Superior temporal gyrus (tissue), 1 donor: ENCODE measurements at regions not wholly inside any gene's neighbourhood (a gene's known extent, or its start where the extent isn't known, plus 50 kb on each side); places are given as distances from the start of the nearest gene placed in this dataset.

Experiments
- DNase-seq: peaks from one replicate; pipeline ENCODE4 v3.0.0-alpha.2; 2016; ENCODE audit errors: extremely low spot score

DNA sequence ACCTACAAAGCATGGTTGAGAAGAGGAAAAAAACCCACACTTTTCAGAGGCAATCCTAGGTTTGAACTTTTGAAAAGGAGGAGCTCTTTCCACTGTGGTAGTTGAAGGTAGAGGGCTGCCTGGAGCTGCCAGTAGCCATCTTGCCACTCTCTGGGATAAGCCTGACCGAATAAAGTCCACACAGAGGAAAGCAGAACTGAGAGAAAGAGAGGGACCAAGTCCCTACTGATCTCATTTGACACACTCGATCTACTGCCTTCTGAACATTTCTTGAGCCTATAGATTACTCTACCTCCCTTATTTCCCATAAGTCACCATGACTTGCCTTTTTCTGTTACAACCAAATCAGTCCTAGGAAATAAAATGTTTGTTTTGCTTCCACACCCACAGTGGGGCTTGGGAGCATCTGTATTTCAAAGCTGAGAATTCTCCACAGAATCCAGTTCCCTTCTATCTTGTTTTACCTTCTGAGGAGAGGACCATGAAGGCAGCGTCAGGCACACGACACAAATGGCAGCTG, 147.0 kb upstream of the PTPRK start:
- no peak for DNase-seq

DNA sequence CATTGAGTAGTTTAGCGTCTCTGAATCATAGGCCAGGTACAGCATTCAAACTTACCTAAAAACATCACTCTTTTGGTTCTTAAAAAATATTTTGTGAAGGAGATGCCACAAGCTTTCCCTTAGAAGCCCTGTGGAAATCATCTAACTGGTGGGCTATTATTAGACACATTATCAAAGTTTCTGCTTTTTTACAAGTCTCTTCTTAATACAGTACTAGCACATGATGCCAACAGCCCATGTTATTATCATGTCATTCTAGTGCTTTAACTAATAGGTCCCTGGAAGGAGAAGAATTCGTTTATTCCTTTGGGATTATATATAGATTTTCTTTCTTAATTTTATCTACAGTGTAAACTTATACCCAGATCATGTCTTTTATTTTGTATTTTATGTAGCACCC, 146.0 kb upstream of the PTPRK start:
- no peak for DNase-seq

DNA sequence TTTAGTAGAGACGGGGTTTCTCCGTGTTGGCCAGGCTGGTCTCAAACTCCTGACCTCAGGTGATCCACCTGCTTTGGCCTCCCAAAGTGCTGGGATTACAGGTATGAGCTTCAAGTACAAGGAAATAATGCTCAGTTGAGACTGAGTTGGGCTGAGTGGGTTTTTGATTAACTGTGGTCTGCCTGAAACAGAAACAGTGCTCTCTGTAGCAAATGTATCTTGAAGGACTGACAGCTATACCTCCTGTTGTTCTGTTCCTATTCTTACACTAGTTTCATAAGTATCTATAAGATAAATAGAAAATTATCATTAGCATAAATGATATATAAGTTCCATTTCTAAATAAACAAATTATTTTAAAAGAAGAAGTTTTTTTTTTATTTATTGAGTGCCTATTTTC, 142.8 kb upstream of the PTPRK start:
- DNase-seq: no peak

DNA sequence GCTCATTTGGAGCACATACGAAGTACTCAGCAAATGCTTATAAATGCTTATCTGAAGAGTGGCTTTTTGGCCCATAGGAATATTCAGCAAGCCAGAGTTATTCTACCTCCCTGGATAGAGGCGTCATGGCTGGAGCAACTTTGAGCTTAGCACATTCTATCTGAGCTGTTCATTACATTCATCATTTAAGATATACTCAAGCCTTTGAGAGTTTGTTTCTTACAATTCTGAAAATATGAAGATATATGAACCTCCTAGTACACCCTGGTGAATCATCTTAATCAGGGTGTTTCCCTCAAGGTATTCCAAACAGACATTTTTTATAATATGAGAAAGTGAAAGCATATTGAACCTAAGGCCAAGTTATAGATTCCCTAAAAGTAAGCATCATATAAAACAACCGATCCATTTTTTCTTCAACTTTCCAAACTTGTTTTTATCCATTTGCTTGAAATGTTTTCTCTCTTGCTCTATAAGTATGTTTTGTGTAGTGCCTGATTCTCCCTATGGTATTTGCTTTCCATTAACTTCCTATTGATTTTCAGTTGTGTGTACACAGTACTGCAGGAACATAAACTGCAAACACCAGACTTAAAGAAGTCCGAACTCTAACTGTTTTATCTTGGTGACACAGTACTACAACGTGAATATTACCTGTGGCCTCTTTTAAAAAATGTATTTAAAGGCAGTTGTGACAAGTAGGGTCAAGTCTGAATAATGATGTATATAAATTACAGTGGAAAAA, 139.7 kb upstream of the PTPRK start:
- DNase-seq: no peak

DNA sequence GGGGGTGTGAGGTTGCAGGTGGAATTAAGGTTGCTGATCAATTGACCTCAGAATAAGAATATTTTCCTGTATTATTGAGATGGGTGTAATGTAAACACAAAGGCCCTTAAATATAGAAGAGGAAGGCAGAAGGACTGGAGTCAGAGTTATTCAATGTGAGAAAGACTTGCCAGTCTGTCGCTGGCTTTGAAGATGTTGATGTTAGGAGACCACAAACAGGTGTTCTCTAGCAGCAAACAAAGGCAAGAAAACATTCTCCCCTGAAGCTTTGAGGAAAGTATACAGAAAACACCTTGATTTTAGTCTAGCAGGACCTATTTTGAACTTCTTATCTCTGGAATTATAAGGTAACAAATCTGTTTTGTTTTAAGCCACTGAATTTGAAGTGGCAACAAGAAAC, 138.9 kb upstream of the PTPRK start:
- DNase-seq: no peak

DNA sequence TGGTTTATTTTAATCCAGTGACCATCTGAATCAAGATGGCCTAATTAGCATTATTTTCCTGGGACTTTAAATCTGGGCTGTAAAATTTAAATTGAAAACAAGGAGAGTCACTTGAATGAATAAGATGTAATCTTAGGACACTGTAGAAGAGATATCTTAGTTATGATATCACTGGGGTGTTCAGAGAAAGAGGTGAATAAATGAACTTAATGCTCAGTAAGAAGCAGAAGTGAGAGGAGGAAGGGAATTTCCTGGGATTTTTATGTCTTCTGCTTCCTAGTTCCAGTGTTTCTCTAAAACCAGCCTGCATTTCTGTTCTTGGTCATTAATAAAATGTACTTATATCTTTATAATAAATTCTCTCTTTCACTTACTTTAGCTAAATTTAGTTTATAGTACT, 136.8 kb upstream of the PTPRK start:
- no peak for DNase-seq

DNA sequence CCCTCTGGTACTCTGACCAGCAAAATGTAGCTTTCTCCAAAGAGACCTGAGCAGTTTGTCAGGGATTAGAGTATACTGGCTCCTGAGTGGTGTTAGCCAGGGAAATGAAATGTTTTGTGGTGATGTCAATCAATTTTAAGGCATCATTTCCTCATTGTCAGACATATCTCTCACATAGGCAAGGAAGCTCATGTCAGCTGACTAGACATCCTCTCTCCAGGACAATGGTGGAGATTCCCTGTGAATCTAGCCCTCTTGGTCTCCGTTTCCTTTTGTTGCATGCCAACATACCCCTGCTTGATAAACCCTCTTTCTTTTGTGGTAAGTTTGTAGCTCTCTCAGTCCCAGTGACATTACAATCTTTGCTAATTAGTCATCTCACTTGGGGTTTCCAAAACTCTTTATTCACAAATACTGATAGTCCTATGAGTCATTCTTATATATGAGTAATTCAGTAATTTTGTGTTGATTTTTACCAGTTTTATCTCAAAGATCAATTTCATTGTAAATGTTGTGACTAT, 135.6 kb upstream of the PTPRK start:
- no peak for DNase-seq

DNA sequence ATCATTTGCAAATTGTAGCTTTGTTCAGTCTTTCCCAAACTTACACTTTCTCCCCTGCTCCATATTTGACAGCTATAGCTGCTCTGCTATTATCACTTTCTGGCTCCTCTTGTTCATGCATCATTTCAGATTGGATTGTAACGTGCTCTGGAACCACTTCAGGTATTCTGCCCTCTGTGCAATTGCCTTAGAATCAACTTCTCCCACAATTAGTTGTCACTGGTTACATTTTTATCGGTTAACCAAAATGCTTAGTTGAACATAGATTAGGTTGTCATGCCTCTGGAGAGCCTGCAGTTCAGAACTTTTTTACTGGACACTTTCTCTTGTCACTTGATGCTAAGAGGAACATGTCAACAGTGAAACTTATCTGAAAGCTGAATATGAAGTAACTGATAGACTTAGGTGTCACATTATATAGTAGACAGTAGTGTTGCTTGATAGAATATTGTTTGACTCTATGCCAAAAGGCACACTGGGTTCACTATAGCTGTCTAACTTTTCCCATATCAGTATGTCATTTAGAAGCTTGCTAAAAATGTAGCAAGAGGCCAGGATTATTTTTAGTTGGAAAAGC, 127.7 kb upstream of the PTPRK start:
- DNase-seq: no peak

DNA sequence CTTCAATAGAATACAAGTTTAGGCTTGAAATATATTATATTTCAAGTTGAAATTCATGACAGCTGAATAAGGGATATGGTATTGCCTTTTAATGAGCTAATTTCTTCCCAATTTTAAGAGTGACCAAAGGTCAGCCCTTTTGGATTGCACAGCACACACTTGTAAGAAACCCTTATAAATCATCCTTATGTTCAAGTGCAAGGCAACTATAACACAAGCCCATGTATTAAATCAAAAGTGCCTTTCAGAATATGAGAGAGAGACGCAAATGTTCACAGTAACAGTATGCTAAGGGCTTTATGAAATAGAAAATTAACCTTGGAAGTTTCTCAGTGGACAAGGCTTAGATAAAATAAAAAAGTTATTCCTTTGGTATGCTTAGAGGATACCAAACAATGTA, 121.7 kb upstream of the PTPRK start:
- DNase-seq: no peak

DNA sequence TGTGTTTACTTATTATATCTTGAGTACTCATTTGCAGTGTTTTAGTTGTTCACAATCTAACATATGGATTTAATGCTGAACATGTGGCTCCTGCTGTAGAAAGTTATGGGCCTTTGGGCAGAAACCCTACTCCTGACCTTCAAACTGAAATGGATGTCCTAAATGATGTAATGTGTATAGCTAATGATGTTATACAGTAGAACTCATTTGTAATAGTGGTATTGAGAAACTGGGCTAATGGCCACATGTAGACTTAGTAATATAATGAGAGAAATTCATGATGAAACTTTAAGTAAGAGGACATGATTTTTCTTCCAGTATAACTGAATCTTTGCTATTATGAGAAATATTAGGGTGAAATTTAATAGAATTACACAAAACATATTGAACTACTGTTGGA, 121.3 kb upstream of the PTPRK start:
- no peak for DNase-seq

DNA sequence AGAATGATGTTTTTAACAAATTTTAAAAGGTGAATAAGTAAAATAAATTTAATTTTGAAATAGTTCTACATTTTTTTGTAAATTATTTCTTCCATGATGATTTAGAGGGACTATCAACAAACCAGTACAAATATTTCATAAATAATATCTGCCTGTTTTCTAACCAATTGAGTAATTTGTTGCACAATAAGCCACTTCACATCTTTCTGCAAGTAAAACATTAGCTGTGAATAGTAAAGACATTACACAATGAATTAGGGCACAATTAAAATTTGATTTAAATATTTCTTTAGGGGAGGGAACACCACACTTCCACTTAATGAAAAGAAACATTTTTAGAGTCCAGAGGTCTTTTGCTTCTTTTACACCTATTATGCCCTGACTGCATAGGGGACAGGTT, 118.4 kb upstream of the PTPRK start:
- DNase-seq: no peak

DNA sequence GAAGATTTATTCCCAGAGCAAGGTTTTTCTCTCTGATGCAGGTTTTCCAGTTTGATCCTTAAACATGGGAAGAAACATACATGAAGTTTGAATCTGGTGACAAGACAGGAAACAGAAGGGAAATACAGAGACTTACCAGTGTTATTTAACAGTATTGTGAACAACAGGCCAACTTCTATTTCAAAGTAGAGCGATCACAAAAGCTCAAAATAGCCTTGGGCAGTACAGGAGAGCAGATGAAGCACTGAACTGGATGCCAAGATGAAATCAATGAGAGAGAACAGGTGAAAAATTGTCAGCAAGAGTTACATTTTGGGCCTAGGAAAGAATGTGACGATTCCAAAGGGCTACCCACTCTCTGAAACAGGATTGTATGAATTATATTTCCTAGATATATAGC, 114.8 kb upstream of the PTPRK start:
- DNase-seq: no peak

DNA sequence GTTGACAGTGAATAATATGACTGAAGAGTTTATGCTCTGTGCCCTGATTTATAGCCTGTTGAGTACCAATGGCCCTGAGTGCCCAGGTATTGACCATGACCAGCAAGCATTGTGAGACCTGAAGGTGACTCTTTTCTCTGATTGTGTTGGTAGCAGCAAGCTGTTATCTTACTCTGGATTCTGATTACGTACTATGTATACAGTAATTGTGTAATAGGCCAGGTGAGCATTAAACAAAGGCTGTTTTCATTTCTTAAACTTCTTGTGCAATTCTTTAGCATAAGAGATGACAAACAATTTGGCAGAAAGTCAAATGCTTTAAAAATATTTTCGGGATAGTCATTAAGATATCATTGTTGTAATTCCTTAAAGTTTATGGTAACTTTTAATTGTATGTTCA, 111.7 kb upstream of the PTPRK start:
- DNase-seq: no peak

DNA sequence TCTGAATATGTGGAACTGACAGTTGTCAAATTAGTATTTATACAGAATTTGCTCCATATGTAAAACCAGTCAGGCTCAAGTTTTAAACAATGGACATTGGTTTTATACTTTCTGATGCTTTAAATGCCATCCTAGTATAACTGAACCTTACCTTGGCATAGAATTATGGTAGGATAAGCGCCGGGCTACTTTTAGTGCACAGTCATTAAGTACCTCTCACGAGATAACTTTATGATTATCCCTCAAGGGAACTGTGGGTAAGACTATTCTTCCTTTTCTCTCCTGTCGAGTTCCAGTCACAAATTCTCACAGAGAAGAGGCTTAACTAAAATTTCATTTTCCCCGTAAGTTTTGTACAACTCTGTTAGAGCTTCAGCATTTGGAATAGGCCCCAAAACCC, 110.6 kb upstream of the PTPRK start:
- no peak for DNase-seq

DNA sequence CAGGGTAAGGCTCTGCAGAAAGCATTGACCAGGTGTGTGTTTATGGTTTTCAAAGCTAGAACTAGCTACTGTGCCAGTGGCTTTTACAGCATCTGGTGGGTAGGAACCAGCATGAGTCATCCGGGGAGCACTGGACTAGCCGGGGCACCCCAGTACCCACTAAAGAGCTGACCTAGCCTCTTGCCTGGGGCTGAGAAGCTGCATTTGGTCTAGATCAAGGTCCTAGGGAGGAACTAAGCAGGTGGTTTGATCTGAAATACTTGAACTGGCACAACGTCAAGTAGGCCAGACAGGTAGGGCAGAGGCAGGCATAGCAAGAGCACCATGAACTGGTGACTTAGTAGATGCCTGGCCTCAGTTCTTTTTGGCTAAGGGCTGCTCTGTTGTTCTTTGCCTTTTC, 109.8 kb upstream of the PTPRK start:
- no peak for DNase-seq

DNA sequence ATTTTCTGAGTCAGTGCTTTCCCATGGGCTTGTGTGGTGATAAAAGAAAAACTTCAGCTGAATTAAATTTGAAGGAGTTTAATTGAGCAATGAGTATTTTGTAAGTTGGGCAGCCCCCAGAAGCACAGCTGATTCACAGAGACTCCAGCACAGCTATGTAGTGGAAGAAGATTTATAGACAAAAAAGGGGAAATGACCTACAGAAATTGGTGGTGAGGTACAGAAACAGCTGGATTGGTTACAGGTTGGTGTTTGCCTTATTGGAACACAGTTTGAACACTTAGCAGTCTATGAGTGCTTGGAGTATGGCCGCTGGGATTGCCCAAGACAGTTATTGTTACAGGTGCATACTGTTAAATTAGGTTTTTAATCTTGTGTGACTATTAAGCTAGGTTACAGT, 96.9 kb upstream of the PTPRK start:
- no peak for DNase-seq

DNA sequence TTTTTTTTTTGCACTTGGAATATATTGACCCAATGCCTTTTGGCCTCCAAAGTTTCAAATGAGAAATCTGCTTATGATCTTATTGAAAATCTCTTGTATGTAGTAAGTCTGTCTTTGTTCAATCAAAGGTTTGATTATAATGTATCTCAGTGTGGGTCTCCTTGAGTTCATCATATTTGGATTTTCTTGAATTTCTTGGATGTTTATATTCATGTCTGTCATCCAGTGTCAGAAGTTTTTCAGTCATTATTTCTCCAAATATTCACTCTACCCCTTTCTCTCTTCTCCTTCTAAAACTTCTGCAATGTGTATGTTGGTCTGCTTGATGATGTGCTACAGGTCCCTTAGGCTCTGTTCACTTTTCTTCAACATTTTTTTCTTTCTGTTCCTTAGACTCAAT, 95.9 kb upstream of the PTPRK start:
- no peak for DNase-seq

DNA sequence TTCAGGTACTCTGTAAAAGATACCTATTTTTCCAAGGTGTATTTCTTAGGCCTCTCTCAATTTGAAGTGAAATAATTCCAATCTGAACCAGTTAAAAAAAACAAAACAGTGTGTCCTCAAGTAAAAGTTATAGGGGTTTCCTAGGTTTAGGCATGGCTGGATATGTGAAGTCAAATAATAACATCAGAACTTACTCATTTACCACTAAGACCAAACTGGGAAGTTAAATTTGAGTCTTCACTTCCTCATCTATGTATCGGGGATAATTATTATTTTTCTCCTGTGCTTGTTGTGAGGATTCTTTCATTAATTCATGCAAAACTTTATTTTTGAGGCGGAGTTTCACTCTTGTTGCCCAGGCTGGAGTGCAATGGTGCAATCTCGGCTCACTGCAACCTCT, 86.2 kb upstream of the PTPRK start:
- no peak for DNase-seq

DNA sequence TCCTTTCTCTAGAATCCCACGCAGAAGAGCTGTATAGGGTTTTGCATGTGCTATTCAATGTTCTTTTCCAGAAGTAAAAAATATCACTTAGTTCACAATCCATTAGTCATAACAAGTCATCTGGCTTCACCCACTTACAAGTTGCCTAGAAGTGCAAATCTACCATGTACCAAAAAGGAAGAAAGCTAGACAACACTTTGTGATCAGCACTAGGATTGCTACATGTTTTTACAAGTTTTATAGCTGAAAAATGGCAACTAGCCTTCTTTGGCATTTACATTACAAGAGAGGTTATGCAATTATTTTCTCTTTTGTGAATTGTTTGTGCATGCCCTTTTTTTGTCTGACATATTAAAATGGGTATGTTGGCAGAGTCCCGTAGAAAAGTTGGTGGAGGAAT, 85.6 kb upstream of the PTPRK start:
- DNase-seq: peak; percentile 67

DNA sequence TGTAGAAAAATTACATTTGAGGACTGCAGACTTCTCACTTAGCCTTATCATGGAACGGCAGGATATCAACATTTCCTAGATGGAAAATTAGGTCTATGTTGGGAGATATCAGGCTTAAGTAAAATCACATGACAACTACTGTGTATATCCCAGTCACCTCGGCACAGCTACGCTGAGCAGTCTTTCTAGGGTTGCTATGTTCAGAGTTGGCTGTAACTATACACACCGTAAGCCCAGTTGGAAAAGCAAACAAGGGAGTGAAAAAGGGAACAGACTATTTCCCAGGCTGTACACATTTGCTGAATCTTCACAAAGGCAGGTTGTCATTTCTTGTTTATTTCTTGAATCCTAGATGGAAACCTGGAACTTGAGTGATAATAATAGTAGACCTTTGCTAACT, 80.7 kb upstream of the PTPRK start:
- DNase-seq: no peak

DNA sequence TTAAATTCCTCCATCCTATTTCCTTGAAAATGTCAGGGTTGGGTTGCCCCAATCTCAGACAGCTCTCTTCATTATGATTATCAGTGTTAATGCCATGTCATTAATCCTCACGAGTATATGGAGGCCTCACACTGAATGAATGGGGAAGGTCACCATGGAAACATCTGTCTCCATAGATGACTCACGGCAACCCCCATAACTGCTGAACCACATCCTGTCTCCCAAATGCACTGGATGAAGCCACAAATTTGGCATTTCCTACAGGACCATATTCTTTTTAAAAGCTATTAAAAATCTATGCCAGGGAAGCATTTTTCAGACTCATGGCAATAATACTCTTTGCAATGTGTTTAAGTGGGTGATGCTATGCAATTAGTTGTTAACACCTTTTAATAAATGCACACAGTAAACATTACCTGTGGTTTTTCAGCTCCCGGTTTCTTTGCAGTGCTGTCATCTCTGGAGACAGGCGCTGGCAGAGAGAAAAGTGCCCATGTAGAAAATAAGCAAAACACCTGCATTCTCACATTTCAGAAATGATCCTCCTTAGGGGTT, 80.1 kb upstream of the PTPRK start:
- no peak for DNase-seq

DNA sequence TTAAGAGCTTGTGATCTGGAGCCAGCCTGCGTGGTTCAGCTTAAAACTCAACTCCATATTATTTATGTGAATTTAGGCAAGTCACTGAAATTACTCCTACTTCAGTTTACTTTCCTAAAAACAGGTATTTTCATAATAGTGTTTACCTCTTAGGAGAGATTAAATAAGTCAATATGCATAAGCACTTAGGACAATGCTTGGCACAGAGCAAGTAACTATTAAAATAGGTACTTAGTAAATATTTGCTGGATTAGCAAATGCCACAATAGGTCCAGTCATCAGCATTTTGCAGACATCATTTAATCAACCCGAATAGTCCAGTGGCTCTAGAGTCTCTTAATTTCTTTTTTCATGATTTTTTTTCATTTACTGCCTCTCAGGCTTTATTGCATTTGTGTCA, 78.6 kb upstream of the PTPRK start:
- no peak for DNase-seq

DNA sequence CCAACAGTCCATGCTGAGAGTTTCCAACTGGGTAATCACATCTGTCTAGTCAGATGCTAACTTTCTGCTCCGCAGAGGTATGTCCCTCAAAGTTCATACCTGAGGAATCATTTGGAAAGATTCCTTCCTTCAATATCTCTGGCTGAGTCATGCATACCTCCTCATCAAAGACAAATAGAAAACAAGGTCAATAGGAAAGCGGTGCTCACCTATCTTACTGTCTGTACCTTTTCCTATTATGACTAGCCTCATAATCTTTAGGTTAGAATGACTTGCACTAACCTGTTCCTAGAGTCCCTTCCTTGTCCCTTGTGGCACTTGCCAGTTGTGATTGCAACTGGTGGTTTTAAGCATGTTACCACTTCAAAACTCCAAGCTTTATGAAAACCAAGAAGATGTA, 78.2 kb upstream of the PTPRK start:
- DNase-seq: no peak
